Activated naive CD8-positive, alpha-beta T cell (primary cell): ENCODE measurements at regions not wholly inside any gene's neighbourhood (a gene's known extent, or its start where the extent isn't known, plus 50 kb on each side); places are given as distances from the start of the nearest gene placed in this dataset.
"Not testable (repeated sequence)": the region's sequence is repeated elsewhere in the genome, so short reads cannot be mapped to it uniquely, and the experiment has no call there.

ENCODE experiments used
- H3K27ac Mint-ChIP-seq: one replicate; pipeline ENCODE4 v1.8.0; 2021; ENCODE audit warnings: mixed read lengths
- H3K27me3 Mint-ChIP-seq: one replicate; pipeline ENCODE4 v1.8.0; 2021; ENCODE audit warnings: mixed read lengths
- H3K36me3 Mint-ChIP-seq: one replicate; pipeline ENCODE4 v1.8.0; 2021; ENCODE audit warnings: mixed read lengths
- H3K4me1 Mint-ChIP-seq: one replicate; pipeline ENCODE4 v1.8.0; 2021; ENCODE audit warnings: low read depth, mixed read lengths
- H3K4me3 Mint-ChIP-seq: one replicate; pipeline ENCODE4 v1.8.0; 2021; ENCODE audit warnings: mild to moderate bottlenecking, mixed read lengths
- H3K9me3 Mint-ChIP-seq: one replicate; pipeline ENCODE4 v1.8.0; 2021; ENCODE audit warnings: low read depth, mixed read lengths

GRCh38 chr6:67880939-67881705, 754.0 kb upstream of the ADGRB3 start:
- H3K9me3 Mint-ChIP-seq = peaks cover 6% of the 10 kb centered on the region
- no peaks in the 10 kb centered on the region for H3K4me1 Mint-ChIP-seq
- no peak overlapping the region for H3K4me3 Mint-ChIP-seq
- H3K27ac Mint-ChIP-seq = no peak overlapping the region
- no peaks in the 10 kb centered on the region for H3K36me3 Mint-ChIP-seq
- no peaks in the 10 kb centered on the region for H3K27me3 Mint-ChIP-seq

GRCh38 chr6:67880343-67880742, 754.7 kb upstream of the ADGRB3 start:
- not testable (repeated sequence) for H3K9me3 Mint-ChIP-seq, H3K27me3 Mint-ChIP-seq, H3K4me1 Mint-ChIP-seq, H3K36me3 Mint-ChIP-seq, H3K4me3 Mint-ChIP-seq, H3K27ac Mint-ChIP-seq

GRCh38 chr6:67879928-67880327, 755.2 kb upstream of the ADGRB3 start:
- not testable (repeated sequence) for H3K4me1 Mint-ChIP-seq, H3K27ac Mint-ChIP-seq, H3K4me3 Mint-ChIP-seq, H3K36me3 Mint-ChIP-seq, H3K27me3 Mint-ChIP-seq, H3K9me3 Mint-ChIP-seq

GRCh38 chr6:67879105-67879904, 755.8 kb upstream of the ADGRB3 start:
- H3K27me3 Mint-ChIP-seq, H3K36me3 Mint-ChIP-seq: not testable (repeated sequence)

GRCh38 chr6:67878216-67878615, 756.9 kb upstream of the ADGRB3 start:
- H3K9me3 Mint-ChIP-seq, H3K36me3 Mint-ChIP-seq, H3K27me3 Mint-ChIP-seq, H3K4me1 Mint-ChIP-seq, H3K27ac Mint-ChIP-seq, H3K4me3 Mint-ChIP-seq: not testable (repeated sequence)

More at GRCh38 chr6:67879105-67879904, 755.8 kb upstream of the ADGRB3 start:
- H3K4me1 Mint-ChIP-seq, H3K27ac Mint-ChIP-seq, H3K4me3 Mint-ChIP-seq, H3K9me3 Mint-ChIP-seq: not testable (repeated sequence)

GRCh38 chr6:67877288-67877687, 757.8 kb upstream of the ADGRB3 start:
- Mint-ChIP-seq H3K9me3 (peaks cover 6% of the 10 kb centered on the region), H3K27ac (no peak overlapping the region), H3K36me3 (no peaks in the 10 kb centered on the region), H3K4me3 (no peak overlapping the region), H3K4me1 (no peaks in the 10 kb centered on the region), H3K27me3 (no peaks in the 10 kb centered on the region)

- H3K27ac Mint-ChIP-seq = no peak overlapping the region
- H3K36me3 Mint-ChIP-seq = no peaks in the 10 kb centered on the region
- H3K9me3 Mint-ChIP-seq = peaks cover 6% of the 10 kb centered on the region
- no peak overlapping the region for H3K4me3 Mint-ChIP-seq
- H3K4me1 Mint-ChIP-seq = no peaks in the 10 kb centered on the region
- H3K27me3 Mint-ChIP-seq = no peaks in the 10 kb centered on the region
Observed at GRCh38 chr6:67875877-67876383, 759.2 kb upstream of the ADGRB3 start.

GRCh38 chr6:67870321-67870720, 764.8 kb upstream of the ADGRB3 start:
- Mint-ChIP-seq H3K4me3 (no peak overlapping the region), H3K9me3 (no peaks in the 10 kb centered on the region), H3K4me1 (no peaks in the 10 kb centered on the region), H3K27me3 (no peaks in the 10 kb centered on the region), H3K27ac (no peak overlapping the region), H3K36me3 (no peaks in the 10 kb centered on the region)

GRCh38 chr6:67863346-67863745, 771.7 kb upstream of the ADGRB3 start:
- H3K9me3 Mint-ChIP-seq = peaks cover 7% of the 10 kb centered on the region
- no peaks in the 10 kb centered on the region for H3K36me3 Mint-ChIP-seq
- H3K27ac Mint-ChIP-seq = no peak overlapping the region
- no peaks in the 10 kb centered on the region for H3K27me3 Mint-ChIP-seq
- no peak overlapping the region for H3K4me3 Mint-ChIP-seq
- H3K4me1 Mint-ChIP-seq = no peaks in the 10 kb centered on the region

GRCh38 chr6:67854098-67854497, 781.0 kb upstream of the ADGRB3 start:
- H3K4me3 Mint-ChIP-seq = no peak overlapping the region
- peaks cover 5% of the 10 kb centered on the region for H3K9me3 Mint-ChIP-seq
- no peaks in the 10 kb centered on the region for H3K4me1 Mint-ChIP-seq
- no peaks in the 10 kb centered on the region for H3K36me3 Mint-ChIP-seq
- no peaks in the 10 kb centered on the region for H3K27me3 Mint-ChIP-seq
- no peak overlapping the region for H3K27ac Mint-ChIP-seq

GRCh38 chr6:67839818-67840217, 795.3 kb upstream of the ADGRB3 start:
- Mint-ChIP-seq H3K4me3 (no peak overlapping the region), H3K27ac (no peak overlapping the region), H3K36me3 (no peaks in the 10 kb centered on the region)

GRCh38 chr6:67825201-67825895, 809.7 kb upstream of the ADGRB3 start:
- H3K27ac Mint-ChIP-seq = no peak overlapping the region
- no peak overlapping the region for H3K4me3 Mint-ChIP-seq
- H3K4me1 Mint-ChIP-seq = no peaks in the 10 kb centered on the region
- H3K9me3 Mint-ChIP-seq = peaks cover 5% of the 10 kb centered on the region
- no peaks in the 10 kb centered on the region for H3K36me3 Mint-ChIP-seq
- H3K27me3 Mint-ChIP-seq = no peaks in the 10 kb centered on the region

More at GRCh38 chr6:67839818-67840217, 795.3 kb upstream of the ADGRB3 start:
- H3K4me1 Mint-ChIP-seq = no peaks in the 10 kb centered on the region
- H3K9me3 Mint-ChIP-seq = peaks cover 15% of the 10 kb centered on the region
- H3K27me3 Mint-ChIP-seq = no peaks in the 10 kb centered on the region

GRCh38 chr6:67818322-67818721, 816.8 kb upstream of the ADGRB3 start:
- Mint-ChIP-seq H3K9me3 (peaks cover 21% of the 10 kb centered on the region), H3K27me3 (no peaks in the 10 kb centered on the region), H3K4me3 (no peak overlapping the region), H3K4me1 (no peaks in the 10 kb centered on the region), H3K36me3 (no peaks in the 10 kb centered on the region), H3K27ac (no peak overlapping the region)

GRCh38 chr6:67815623-67816022, 819.5 kb upstream of the ADGRB3 start:
- H3K9me3 Mint-ChIP-seq = peaks cover 26% of the 10 kb centered on the region
- H3K36me3 Mint-ChIP-seq = no peaks in the 10 kb centered on the region

GRCh38 chr6:67814262-67814661, 820.8 kb upstream of the ADGRB3 start:
- Mint-ChIP-seq H3K27me3 (no peaks in the 10 kb centered on the region), H3K9me3 (peaks cover 23% of the 10 kb centered on the region), H3K27ac (no peak overlapping the region), H3K4me3 (no peak overlapping the region), H3K36me3 (no peaks in the 10 kb centered on the region), H3K4me1 (no peaks in the 10 kb centered on the region)

More at GRCh38 chr6:67815623-67816022, 819.5 kb upstream of the ADGRB3 start:
- Mint-ChIP-seq H3K27me3 (no peaks in the 10 kb centered on the region), H3K4me1 (no peaks in the 10 kb centered on the region), H3K27ac (no peak overlapping the region), H3K4me3 (no peak overlapping the region)
